ENCODE measurements at regions not wholly inside any gene's neighbourhood (a gene's known extent, or its start where the extent isn't known, plus 50 kb on each side); places are given as distances from the start of the nearest gene placed in this dataset.

GRCh38 chr17:51516924-51517323, 256.6 kb downstream of the UTP18 start:
- Histone ChIP-seq H3K27me3 (ENCODE audit: insufficient read depth, poor library complexity, severe bottlenecking) (no peaks in the 10 kb centered on the region), H3K4me3 (replicated peaks; ENCODE audit: insufficient read depth, low read length) (no peak overlapping the region), H3K27ac (replicated peaks) (no peak overlapping the region)
- DNase-seq (ENCODE audit: low read depth in 1 of 2, low spot score in 1 of 2) = no peak
- TF ChIP-seq REST (IDR thresholded peaks at IDR 0.05; ENCODE audit: insufficient replicate concordance, low read depth) (no peak), CTCF (IDR thresholded peaks at IDR 0.05; ENCODE audit: insufficient read depth, low read length) (no peak), POLR2AphosphoS5 (IDR thresholded peaks at IDR 0.05; ENCODE audit: low read depth) (no peak), GABPA (IDR thresholded peaks at IDR 0.05; ENCODE audit: low read depth) (no peak), SPI1 (IDR thresholded peaks at IDR 0.05; ENCODE audit: borderline replicate concordance, low read depth) (no peak)

- H3K27me3 ChIP-seq (ENCODE audit: insufficient read depth, poor library complexity, severe bottlenecking) = peaks cover 4% of the 10 kb centered on the region
- H3K27ac ChIP-seq (replicated peaks) = no peak overlapping the region
- DNase-seq (ENCODE audit: low read depth in 1 of 2, low spot score in 1 of 2) = no peak
- H3K4me3 ChIP-seq (replicated peaks; ENCODE audit: insufficient read depth, low read length) = no peak overlapping the region
- TF ChIP-seq REST (IDR thresholded peaks at IDR 0.05; ENCODE audit: insufficient replicate concordance, low read depth) (no peak), GABPA (IDR thresholded peaks at IDR 0.05; ENCODE audit: low read depth) (no peak), CTCF (IDR thresholded peaks at IDR 0.05; ENCODE audit: insufficient read depth, low read length) (no peak), SPI1 (IDR thresholded peaks at IDR 0.05; ENCODE audit: borderline replicate concordance, low read depth) (no peak), POLR2AphosphoS5 (IDR thresholded peaks at IDR 0.05; ENCODE audit: low read depth) (no peak)
Measured at GRCh38 chr17:51524524-51524923, 264.2 kb downstream of the UTP18 start.

- TF ChIP-seq SPI1 (IDR thresholded peaks at IDR 0.05; ENCODE audit: borderline replicate concordance, low read depth) = no peak
- TF ChIP-seq POLR2AphosphoS5 (IDR thresholded peaks at IDR 0.05; ENCODE audit: low read depth) = no peak
- TF ChIP-seq GABPA (IDR thresholded peaks at IDR 0.05; ENCODE audit: low read depth) = no peak
- TF ChIP-seq REST (IDR thresholded peaks at IDR 0.05; ENCODE audit: insufficient replicate concordance, low read depth) = no peak
- no peak for TF ChIP-seq CTCF (IDR thresholded peaks at IDR 0.05; ENCODE audit: insufficient read depth, low read length)
- no peak overlapping the region for H3K27ac ChIP-seq (replicated peaks)
- H3K27me3 ChIP-seq (ENCODE audit: insufficient read depth, poor library complexity, severe bottlenecking) = peaks cover 4% of the 10 kb centered on the region
- no peak for DNase-seq (ENCODE audit: low read depth in 1 of 2, low spot score in 1 of 2)
- no peak overlapping the region for H3K4me3 ChIP-seq (replicated peaks; ENCODE audit: insufficient read depth, low read length)
Measured at GRCh38 chr17:51526507-51526906, 266.2 kb downstream of the UTP18 start.
